ENCODE measurements at regions not wholly inside any gene's neighbourhood (a gene's known extent, or its start where the extent isn't known, plus 50 kb on each side); places are given as distances from the start of the nearest gene placed in this dataset.

DNA sequence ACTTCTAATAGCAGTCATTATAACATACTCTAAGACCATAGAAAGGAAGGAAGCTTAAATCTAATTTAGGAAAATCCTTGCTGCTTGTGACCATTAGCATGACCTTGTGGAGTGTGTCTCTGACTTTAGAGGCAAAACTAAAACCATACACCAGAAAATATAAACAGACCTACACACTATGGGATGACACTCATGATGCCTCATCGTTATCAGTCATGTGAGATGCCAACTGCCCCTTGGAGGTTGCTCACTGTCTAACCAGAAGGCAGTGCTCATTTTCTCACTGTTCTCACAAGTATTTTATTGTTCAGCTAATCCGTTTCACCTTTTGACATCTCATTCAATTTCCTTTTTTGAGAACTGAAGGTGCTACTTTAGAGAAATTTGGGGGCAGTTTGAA lies 376.9 kb downstream of the RND3 start:
- 83% methylated on average over 2 of the region's 2 CpGs for WGBS
- H3K9me3 ChIP-seq: no peaks in the 10 kb centered on the region

GRCh38 chr2:150109912-150110311 lies 377.6 kb downstream of the RND3 start:
- Histone ChIP-seq H3K27ac (no peak overlapping the region), H3K4me3 (no peak overlapping the region), H3K27me3 (no peaks in the 10 kb centered on the region), H3K4me1 (no peaks in the 10 kb centered on the region), H3K36me3 (no peaks in the 10 kb centered on the region), H3K9me3 (no peaks in the 10 kb centered on the region)
- WGBS: 70% methylated on average over 4 of the region's 4 CpGs
- DNase-seq (ENCODE audit: low spot score in 2 of 2): no peak
- TF ChIP-seq EP300 (IDR thresholded peaks at IDR 0.05) (no peak), POLR2AphosphoS5 (IDR thresholded peaks at IDR 0.05) (no peak), CTCF (IDR thresholded peaks at IDR 0.05) (no peak), POLR2A (IDR thresholded peaks at IDR 0.05) (no peak)

More for the DNA sequence above, 376.9 kb downstream of the RND3 start:
- DNase-seq (ENCODE audit: low spot score in 2 of 2): no peak
- TF ChIP-seq POLR2AphosphoS5 (IDR thresholded peaks at IDR 0.05): no peak
- TF ChIP-seq POLR2A (IDR thresholded peaks at IDR 0.05): no peak
- TF ChIP-seq EP300 (IDR thresholded peaks at IDR 0.05): no peak
- no peak for TF ChIP-seq CTCF (IDR thresholded peaks at IDR 0.05)
- no peaks in the 10 kb centered on the region for H3K36me3 ChIP-seq
- no peaks in the 10 kb centered on the region for H3K4me1 ChIP-seq
- H3K4me3 ChIP-seq: no peak overlapping the region
- H3K27me3 ChIP-seq: no peaks in the 10 kb centered on the region
- no peak overlapping the region for H3K27ac ChIP-seq

GRCh38 chr2:150109028-150109427 lies 378.4 kb downstream of the RND3 start:
- H3K4me3 ChIP-seq: no peak overlapping the region
- no peaks in the 10 kb centered on the region for H3K36me3 ChIP-seq
- no peak for DNase-seq (ENCODE audit: low spot score in 2 of 2)
- no peak overlapping the region for H3K27ac ChIP-seq
- WGBS: 78% methylated on average over 3 of the region's 3 CpGs
- no peaks in the 10 kb centered on the region for H3K4me1 ChIP-seq
- no peaks in the 10 kb centered on the region for H3K9me3 ChIP-seq
- TF ChIP-seq POLR2AphosphoS5 (IDR thresholded peaks at IDR 0.05) (no peak), EP300 (IDR thresholded peaks at IDR 0.05) (no peak), CTCF (IDR thresholded peaks at IDR 0.05) (no peak), POLR2A (IDR thresholded peaks at IDR 0.05) (no peak)
- no peaks in the 10 kb centered on the region for H3K27me3 ChIP-seq

DNA sequence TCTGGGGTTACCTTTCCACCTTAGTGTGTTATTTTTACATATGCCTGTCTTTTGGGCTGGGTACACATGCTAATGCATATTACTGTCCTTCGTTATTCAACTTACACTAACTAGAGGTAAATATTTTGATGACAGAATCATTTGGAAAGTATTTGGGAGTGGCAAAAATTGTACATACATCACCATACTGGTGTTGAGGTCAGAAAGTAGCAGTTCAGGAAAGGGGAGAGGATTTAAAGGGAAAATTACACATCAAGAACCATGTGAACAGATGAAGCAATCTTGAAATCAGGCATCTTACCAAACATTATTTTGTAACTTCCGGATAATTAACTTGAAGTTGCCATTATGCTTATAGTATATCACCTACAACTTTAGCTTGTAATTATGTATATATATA lies 379.7 kb downstream of the RND3 start:
- TF ChIP-seq POLR2AphosphoS5 (IDR thresholded peaks at IDR 0.05) (no peak), EP300 (IDR thresholded peaks at IDR 0.05) (no peak), CTCF (IDR thresholded peaks at IDR 0.05) (no peak), POLR2A (IDR thresholded peaks at IDR 0.05) (no peak)
- no peaks in the 10 kb centered on the region for H3K36me3 ChIP-seq
- no peaks in the 10 kb centered on the region for H3K9me3 ChIP-seq
- H3K4me1 ChIP-seq: no peaks in the 10 kb centered on the region
- no peak overlapping the region for H3K4me3 ChIP-seq
- H3K27me3 ChIP-seq: no peaks in the 10 kb centered on the region
- DNase-seq (ENCODE audit: low spot score in 2 of 2): no peak
- WGBS: 56% methylated on average over 2 of the region's 2 CpGs
- H3K27ac ChIP-seq: no peak overlapping the region

DNA sequence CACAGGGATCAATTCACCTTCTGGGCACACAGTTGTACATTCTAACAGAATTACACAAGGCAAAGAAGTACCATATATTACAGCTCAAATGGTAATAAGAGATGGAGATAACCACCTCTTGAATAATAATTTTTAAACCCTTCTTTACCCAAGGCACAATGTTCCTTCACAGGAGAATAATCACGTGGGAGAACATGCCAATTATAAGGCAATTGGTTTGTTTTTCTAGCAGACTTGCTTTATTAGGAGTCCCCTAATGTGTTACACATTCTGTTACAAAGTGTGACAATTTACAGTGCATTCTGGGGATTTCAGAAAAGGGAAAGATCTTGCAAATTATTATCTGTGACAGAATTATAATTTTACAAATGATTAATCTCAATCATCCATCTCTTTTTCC lies 380.3 kb downstream of the RND3 start:
- no peaks in the 10 kb centered on the region for H3K4me1 ChIP-seq
- 55% methylated on average over 1 of the region's 1 CpG for WGBS
- no peak for TF ChIP-seq EP300 (IDR thresholded peaks at IDR 0.05)
- no peak for TF ChIP-seq CTCF (IDR thresholded peaks at IDR 0.05)
- no peak for TF ChIP-seq POLR2A (IDR thresholded peaks at IDR 0.05)
- TF ChIP-seq POLR2AphosphoS5 (IDR thresholded peaks at IDR 0.05): no peak
- no peaks in the 10 kb centered on the region for H3K27me3 ChIP-seq
- no peaks in the 10 kb centered on the region for H3K36me3 ChIP-seq
- H3K27ac ChIP-seq: no peak overlapping the region
- no peak overlapping the region for H3K4me3 ChIP-seq
- H3K9me3 ChIP-seq: no peaks in the 10 kb centered on the region
- DNase-seq (ENCODE audit: low spot score in 2 of 2): no peak

Data from suprapubic skin (tissue), 4 donors.